ENCODE measurements at regions not wholly inside any gene's neighbourhood (a gene's known extent, or its start where the extent isn't known, plus 50 kb on each side); places are given as distances from the start of the nearest gene placed in this dataset.

DNA sequence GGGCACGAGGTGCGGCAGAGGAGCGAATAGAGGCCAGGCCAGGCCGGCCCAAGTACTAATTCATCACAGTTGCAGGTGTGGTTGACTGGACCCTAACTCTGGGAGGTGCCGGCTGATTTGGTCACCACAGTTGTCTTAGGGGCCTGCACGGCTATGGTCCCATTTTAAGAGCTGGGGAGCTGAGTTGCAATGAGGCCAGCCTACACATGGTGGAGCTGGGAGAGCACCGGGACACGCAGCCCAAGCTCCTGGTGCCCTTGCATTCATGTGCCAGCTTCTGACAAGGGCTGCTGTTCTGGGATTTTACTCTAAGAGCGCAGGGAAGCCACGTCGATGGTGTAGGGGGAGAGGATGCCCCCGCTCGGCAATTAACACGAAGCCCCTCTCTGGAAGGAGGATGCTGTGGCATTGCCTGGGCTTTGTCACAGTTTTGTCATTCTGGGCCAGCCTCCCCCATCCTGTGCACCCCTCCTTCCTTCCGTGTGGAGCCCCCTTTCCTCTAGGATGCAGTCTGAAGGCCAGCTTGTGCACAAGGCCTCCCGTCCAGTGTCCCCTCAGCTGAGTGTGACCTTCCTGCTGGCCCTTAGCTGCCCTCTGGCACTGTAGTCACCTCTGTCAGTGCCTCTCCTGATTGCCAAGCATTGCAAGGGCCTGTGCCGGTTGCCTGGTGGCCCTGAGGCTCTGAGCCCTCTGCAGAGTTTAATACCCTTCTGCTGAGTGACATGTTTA, 109.4 kb upstream of the C1QTNF9B start:
- DNase-seq (ENCODE audit: extremely low read depth, low read depth) = no peak
- H3K4me3 ChIP-seq (replicated peaks; ENCODE audit: low read depth, low read length) = no peak overlapping the region
- TF ChIP-seq, protein P1, sequence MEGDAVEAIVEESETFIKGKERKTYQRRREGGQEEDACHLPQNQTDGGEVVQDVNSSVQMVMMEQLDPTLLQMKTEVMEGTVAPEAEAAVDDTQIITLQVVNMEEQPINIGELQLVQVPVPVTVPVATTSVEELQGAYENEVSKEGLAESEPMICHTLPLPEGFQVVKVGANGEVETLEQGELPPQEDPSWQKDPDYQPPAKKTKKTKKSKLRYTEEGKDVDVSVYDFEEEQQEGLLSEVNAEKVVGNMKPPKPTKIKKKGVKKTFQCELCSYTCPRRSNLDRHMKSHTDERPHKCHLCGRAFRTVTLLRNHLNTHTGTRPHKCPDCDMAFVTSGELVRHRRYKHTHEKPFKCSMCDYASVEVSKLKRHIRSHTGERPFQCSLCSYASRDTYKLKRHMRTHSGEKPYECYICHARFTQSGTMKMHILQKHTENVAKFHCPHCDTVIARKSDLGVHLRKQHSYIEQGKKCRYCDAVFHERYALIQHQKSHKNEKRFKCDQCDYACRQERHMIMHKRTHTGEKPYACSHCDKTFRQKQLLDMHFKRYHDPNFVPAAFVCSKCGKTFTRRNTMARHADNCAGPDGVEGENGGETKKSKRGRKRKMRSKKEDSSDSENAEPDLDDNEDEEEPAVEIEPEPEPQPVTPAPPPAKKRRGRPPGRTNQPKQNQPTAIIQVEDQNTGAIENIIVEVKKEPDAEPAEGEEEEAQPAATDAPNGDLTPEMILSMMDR (IDR thresholded peaks at IDR 0.05; ENCODE audit: low read depth, low read length, missing control alignments) = no peak

DNA sequence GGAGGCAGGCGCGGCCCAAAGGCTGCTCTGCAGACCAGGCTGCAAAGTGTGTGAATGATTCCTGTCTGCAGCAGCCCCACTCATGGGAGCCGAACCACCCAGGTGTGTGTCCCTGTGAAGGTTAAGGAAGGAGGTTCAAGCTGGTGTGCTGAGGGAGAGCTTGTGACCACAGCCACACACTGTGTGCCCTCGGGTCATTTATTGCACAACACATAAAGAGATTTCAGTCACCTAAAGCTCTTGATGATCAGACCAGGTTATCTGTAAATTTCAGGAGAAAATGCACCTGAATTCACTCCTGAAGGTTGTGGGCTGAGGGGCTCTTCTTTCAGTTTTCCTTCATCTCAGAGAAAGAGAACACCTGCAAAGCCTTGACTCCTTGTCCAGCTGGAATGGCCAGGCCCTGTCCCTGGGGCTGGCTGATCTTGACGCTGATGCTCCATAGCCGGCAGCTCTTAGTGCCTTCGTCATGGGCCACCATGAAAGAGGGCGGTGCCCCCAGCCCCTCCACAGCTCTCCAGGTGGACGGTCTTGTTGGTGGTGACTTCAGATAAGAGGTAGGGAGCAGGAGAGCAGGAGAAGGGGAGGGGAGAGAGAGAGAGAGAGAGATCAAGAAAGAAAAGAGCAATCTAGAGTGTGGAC, 110.8 kb upstream of the C1QTNF9B start:
- no peak overlapping the region for H3K4me3 ChIP-seq (replicated peaks; ENCODE audit: low read depth, low read length)
- TF ChIP-seq, protein P1 (IDR thresholded peaks at IDR 0.05; ENCODE audit: low read depth, low read length, missing control alignments) = no peak

DNA sequence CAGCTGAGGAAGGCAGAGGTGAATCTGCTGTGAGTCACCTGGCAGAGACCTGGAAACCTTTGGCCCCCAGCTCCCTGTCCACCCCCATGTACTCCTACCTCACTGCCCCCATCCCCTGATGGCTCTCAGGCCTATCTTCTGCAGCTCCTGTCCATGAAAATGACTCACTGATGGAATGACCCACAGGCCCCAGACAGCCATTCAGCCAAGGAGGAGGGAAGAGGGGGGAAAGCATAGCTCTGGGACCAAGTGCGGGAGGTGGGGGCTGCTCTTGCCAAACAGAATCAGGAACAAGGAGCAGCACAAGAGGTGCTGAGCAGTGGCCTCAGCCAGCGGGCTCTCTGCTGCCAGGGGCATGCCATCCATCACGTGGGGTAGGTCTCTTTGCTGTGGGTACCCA, 111.4 kb upstream of the C1QTNF9B start:
- no peak for DNase-seq (ENCODE audit: extremely low read depth, low read depth)
- no peak overlapping the region for H3K4me3 ChIP-seq (replicated peaks; ENCODE audit: low read depth, low read length)
- TF ChIP-seq, protein P1 (IDR thresholded peaks at IDR 0.05; ENCODE audit: low read depth, low read length, missing control alignments) = no peak

More for the DNA sequence above, 110.8 kb upstream of the C1QTNF9B start:
- DNase-seq (ENCODE audit: extremely low read depth, low read depth) = no peak

DNA sequence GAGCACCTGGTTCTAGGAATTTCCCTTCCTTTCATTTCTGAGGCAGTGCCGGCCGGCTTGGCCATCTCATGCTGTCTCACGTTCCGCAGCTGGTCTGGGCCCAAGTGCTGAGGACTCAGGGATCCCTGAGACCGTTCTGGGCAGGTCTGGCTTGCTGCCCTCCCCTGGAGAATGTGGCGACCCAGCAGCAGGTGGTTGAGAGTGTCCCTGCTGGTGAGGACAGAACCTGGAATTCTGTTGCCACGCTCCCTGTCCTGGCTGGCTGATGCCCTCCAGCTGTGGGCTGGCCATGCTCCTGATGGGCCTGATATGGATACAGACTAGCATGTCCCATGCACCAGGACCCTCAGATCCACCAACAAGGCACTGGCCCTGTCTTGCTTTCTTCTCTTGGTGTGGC, 114.0 kb upstream of the C1QTNF9B start:
- TF ChIP-seq, protein P1 (IDR thresholded peaks at IDR 0.05; ENCODE audit: low read depth, low read length, missing control alignments) = no peak
- H3K4me3 ChIP-seq (replicated peaks; ENCODE audit: low read depth, low read length) = no peak overlapping the region
- DNase-seq (ENCODE audit: extremely low read depth, low read depth) = no peak

DNA sequence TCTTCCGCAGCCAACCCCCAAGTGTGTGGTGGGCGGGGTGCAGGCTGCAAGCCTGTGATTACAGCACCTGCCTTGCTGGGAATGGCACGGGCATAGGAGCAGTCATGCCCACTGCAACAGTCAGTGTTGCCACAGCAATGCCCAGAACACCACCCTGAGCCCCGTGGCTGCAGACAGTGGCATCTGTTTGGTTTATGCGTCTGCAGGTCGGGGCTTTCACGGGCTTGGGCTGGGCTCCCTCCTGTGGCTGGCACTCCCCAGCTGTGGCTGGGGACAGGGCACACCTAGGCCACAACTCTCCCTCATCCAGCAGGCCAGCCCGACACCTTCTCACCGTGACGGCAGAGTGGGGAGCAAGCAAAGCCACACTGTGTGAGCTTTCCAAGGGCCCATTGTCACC, 115.3 kb upstream of the C1QTNF9B start:
- TF ChIP-seq, protein P1 (IDR thresholded peaks at IDR 0.05; ENCODE audit: low read depth, low read length, missing control alignments) = no peak
- H3K4me3 ChIP-seq (replicated peaks; ENCODE audit: low read depth, low read length) = no peak overlapping the region
- no peak for DNase-seq (ENCODE audit: extremely low read depth, low read depth)

DNA sequence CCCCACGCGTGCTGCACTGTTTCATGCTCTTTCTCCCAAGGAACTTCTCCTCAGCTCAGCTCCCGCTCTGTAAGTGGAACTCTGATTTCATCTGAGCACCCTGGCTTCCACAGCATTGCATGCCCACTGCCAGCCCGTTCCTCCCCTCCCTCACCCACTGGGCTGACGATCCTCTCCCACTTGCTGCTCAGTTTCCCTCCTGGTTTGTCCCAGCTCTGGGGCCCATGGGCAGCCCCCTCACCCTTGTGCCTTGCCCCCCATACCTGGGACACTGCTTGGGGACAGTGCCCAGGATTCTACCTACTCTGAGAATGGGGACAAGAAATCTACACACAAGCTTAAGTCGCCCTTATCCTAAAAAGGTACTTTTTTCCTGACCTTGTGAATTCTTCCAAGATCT, 115.9 kb upstream of the C1QTNF9B start:
- TF ChIP-seq, protein P1 (IDR thresholded peaks at IDR 0.05; ENCODE audit: low read depth, low read length, missing control alignments) = no peak
- no peak overlapping the region for H3K4me3 ChIP-seq (replicated peaks; ENCODE audit: low read depth, low read length)
- no peak for DNase-seq (ENCODE audit: extremely low read depth, low read depth)

Data from HFF-Myc (cell line).